ENCODE measurements at regions not wholly inside any gene's neighbourhood (a gene's known extent, or its start where the extent isn't known, plus 50 kb on each side); places are given as distances from the start of the nearest gene placed in this dataset.

DNA sequence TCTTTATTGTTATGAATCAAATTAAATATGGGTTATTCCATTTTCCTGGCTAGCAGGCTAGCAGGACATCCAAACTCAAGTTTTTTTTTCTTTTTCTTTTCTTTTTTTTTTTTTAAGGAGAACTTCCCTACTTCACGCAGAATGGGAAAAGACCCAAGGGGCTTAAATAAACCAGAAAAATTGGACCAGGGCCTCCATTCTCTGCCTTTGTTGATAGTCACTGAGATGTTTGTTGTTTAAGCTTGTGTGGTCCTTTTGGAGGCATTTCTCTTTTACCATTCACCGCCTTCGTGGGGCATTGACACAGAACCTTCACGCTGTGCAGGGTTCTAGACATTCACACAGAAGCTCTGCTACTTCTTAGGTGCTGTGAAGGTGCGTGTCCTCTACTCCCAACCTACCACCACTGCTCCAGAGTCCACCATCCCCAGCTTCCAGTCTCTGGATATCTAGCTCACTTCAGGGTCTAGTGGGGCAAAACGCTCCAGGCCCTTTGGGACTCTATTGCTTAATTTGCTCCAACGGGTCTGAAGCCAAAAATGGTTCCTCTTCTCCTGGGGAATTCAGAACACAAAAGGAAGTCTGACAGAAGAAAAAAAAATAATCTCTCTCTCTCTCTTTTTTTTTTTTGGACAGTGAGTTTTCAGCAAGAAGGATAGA, 301.3 kb downstream of the AEBP2 start:
- H4K20me1 ChIP-seq (ENCODE audit: insufficient read depth, low read length), result no peaks in the 10 kb centered on the region
- no peaks in the 10 kb centered on the region for H3K4me1 ChIP-seq (ENCODE audit: low read length)
- H3K79me2 ChIP-seq (ENCODE audit: low read length), result no peaks in the 10 kb centered on the region
- no peaks in the 10 kb centered on the region for H3K36me3 ChIP-seq (replicated peaks; ENCODE audit: low read depth, low read length)
- H3K4me2 ChIP-seq (ENCODE audit: low read length), result no peak overlapping the region
- H3K4me3 ChIP-seq (ENCODE audit: low read length), result no peak overlapping the region
- H3K9me3 ChIP-seq (ENCODE audit: insufficient read depth, low read length), result no peaks in the 10 kb centered on the region
- TF ChIP-seq, protein P1, sequence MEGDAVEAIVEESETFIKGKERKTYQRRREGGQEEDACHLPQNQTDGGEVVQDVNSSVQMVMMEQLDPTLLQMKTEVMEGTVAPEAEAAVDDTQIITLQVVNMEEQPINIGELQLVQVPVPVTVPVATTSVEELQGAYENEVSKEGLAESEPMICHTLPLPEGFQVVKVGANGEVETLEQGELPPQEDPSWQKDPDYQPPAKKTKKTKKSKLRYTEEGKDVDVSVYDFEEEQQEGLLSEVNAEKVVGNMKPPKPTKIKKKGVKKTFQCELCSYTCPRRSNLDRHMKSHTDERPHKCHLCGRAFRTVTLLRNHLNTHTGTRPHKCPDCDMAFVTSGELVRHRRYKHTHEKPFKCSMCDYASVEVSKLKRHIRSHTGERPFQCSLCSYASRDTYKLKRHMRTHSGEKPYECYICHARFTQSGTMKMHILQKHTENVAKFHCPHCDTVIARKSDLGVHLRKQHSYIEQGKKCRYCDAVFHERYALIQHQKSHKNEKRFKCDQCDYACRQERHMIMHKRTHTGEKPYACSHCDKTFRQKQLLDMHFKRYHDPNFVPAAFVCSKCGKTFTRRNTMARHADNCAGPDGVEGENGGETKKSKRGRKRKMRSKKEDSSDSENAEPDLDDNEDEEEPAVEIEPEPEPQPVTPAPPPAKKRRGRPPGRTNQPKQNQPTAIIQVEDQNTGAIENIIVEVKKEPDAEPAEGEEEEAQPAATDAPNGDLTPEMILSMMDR (IDR thresholded peaks at IDR 0.05; ENCODE audit: low read depth, low read length), result no peak
- no peak for TF ChIP-seq EZH2phosphoT487 (IDR thresholded peaks at IDR 0.05; ENCODE audit: low read depth)
- no peak overlapping the region for H3K27ac ChIP-seq (ENCODE audit: low read length)
- H2AFZ ChIP-seq (ENCODE audit: low read depth, low read length), result no peak overlapping the region
- no peaks in the 10 kb centered on the region for H3K27me3 ChIP-seq (ENCODE audit: low read depth, low read length)
- H3K9ac ChIP-seq (ENCODE audit: low read length), result no peak overlapping the region

DNA sequence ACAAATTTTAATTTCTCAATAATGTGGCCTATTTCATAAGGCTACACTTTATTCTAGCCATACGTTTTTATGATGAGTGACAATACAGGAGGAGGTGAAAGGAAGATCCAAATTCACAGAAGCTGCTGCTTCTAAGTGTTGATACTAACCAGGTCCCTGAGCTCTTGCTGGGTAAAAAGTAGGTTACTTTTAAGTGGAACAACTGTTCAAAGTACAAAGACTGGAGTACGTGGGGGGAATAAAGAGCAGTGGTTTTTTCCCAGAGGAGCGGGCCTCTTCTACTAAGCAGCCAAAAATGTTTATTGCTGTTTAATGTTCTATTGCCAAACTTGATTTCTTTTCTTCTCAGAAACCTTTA, 301.8 kb downstream of the AEBP2 start:
- H3K9me3 ChIP-seq (ENCODE audit: insufficient read depth, low read length), result no peaks in the 10 kb centered on the region
- H3K4me2 ChIP-seq (ENCODE audit: low read length), result no peak overlapping the region

DNA sequence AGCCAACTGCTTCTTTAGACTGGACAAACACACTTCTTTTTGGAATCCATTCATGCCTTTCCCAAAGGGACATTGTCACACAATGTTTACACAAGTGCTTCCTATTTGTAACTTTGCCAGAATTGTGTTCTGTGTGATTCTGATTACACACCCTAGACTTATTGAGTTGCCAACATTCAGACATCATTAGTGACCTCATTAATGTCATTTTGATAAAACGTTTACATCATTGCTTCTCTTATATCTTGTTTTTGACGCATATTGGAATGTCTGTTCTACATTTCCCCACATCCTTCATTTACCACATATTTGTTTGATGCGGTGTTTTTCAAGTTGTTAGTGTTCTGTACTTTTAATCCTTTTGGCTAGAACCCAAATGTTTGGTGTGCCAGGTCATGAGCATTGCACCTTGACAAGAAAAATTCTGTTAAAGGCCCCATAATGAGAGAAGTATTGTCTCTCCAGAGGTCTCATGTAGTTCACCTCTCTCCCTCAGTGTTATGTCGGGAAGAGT, 305.5 kb downstream of the AEBP2 start:
- H3K9ac ChIP-seq (ENCODE audit: low read length), result no peak overlapping the region
- H3K4me2 ChIP-seq (ENCODE audit: low read length), result no peak overlapping the region
- no peak overlapping the region for H3K27ac ChIP-seq (ENCODE audit: low read length)
- no peak overlapping the region for H3K4me3 ChIP-seq (ENCODE audit: low read length)
- H3K36me3 ChIP-seq (replicated peaks; ENCODE audit: low read depth, low read length), result no peaks in the 10 kb centered on the region
- no peaks in the 10 kb centered on the region for H3K79me2 ChIP-seq (ENCODE audit: low read length)
- H4K20me1 ChIP-seq (ENCODE audit: insufficient read depth, low read length), result no peaks in the 10 kb centered on the region
- H2AFZ ChIP-seq (ENCODE audit: low read depth, low read length), result no peak overlapping the region
- H3K4me1 ChIP-seq (ENCODE audit: low read length), result no peaks in the 10 kb centered on the region
- TF ChIP-seq, protein P1 (IDR thresholded peaks at IDR 0.05; ENCODE audit: low read depth, low read length), result no peak
- no peak for TF ChIP-seq EZH2phosphoT487 (IDR thresholded peaks at IDR 0.05; ENCODE audit: low read depth)
- no peaks in the 10 kb centered on the region for H3K9me3 ChIP-seq (ENCODE audit: insufficient read depth, low read length)
- H3K27me3 ChIP-seq (ENCODE audit: low read depth, low read length), result no peaks in the 10 kb centered on the region

More for the DNA sequence above, 301.8 kb downstream of the AEBP2 start:
- Histone ChIP-seq H3K27me3 (ENCODE audit: low read depth, low read length) (no peaks in the 10 kb centered on the region), H2AFZ (ENCODE audit: low read depth, low read length) (no peak overlapping the region), H3K36me3 (replicated peaks; ENCODE audit: low read depth, low read length) (no peaks in the 10 kb centered on the region), H3K27ac (ENCODE audit: low read length) (no peak overlapping the region), H3K4me1 (ENCODE audit: low read length) (no peaks in the 10 kb centered on the region), H3K79me2 (ENCODE audit: low read length) (no peaks in the 10 kb centered on the region), H3K9ac (ENCODE audit: low read length) (no peak overlapping the region), H4K20me1 (ENCODE audit: insufficient read depth, low read length) (no peaks in the 10 kb centered on the region), H3K4me3 (ENCODE audit: low read length) (no peak overlapping the region)
- TF ChIP-seq EZH2phosphoT487 (IDR thresholded peaks at IDR 0.05; ENCODE audit: low read depth), result no peak
- TF ChIP-seq, protein P1 (IDR thresholded peaks at IDR 0.05; ENCODE audit: low read depth, low read length), result no peak

DNA sequence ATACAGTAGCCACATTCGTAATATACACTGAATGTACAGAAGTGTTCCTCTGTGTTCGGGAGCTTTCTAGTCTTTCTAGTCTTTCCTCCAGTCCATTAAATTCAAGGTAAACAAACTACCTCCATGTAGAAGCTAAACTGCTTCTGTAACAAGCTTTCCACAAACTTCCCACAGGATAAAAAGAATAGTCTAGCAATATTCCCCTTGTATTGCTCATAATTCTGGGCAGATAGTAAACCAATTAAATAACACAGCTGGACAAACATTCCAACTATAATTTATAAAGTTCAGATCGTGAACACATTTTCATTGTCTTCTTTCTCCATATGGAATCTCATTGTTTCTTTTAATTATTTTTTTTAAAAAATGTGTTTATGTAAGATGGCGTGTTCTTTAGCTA, 307.2 kb downstream of the AEBP2 start:
- Histone ChIP-seq H3K4me3 (ENCODE audit: low read length) (no peak overlapping the region), H3K27me3 (ENCODE audit: low read depth, low read length) (no peaks in the 10 kb centered on the region), H3K27ac (ENCODE audit: low read length) (no peak overlapping the region), H3K4me2 (ENCODE audit: low read length) (no peak overlapping the region), H3K36me3 (replicated peaks; ENCODE audit: low read depth, low read length) (no peaks in the 10 kb centered on the region), H2AFZ (ENCODE audit: low read depth, low read length) (no peak overlapping the region), H3K9me3 (ENCODE audit: insufficient read depth, low read length) (no peaks in the 10 kb centered on the region), H3K4me1 (ENCODE audit: low read length) (no peaks in the 10 kb centered on the region), H3K79me2 (ENCODE audit: low read length) (no peaks in the 10 kb centered on the region), H3K9ac (ENCODE audit: low read length) (no peak overlapping the region), H4K20me1 (ENCODE audit: insufficient read depth, low read length) (no peaks in the 10 kb centered on the region)
- TF ChIP-seq, protein P1 (IDR thresholded peaks at IDR 0.05; ENCODE audit: low read depth, low read length), result no peak
- no peak for TF ChIP-seq EZH2phosphoT487 (IDR thresholded peaks at IDR 0.05; ENCODE audit: low read depth)

All from OCI-LY3 (cell line).